GM23338 (cell line): ENCODE measurements at regions not wholly inside any gene's neighbourhood (a gene's known extent, or its start where the extent isn't known, plus 50 kb on each side); places are given as distances from the start of the nearest gene placed in this dataset.

ENCODE experiments used
- ATAC-seq: fragments of 200-7000 bp; cut with Tn5 transposase; 3 replicates; pipeline ENCODE4 v1.9.1; 2020
- DNase-seq: peaks from one replicate; pipeline ENCODE4 v3.0.0-alpha.2; 2015; ENCODE audit warnings: low spot score
- H2AFZ ChIP-seq: fragments of 200-600 bp; sonication (generic); 2 replicates; pipeline ENCODE4 v1.8.0; 2016; ENCODE audit warnings: antibody characterized with exemption, mild to moderate bottlenecking, moderate library complexity
- H3F3A ChIP-seq: fragments of 200-600 bp; sonication (generic); replicated peaks from 2 replicates; pipeline ENCODE4 v1.8.0; 2017; ENCODE audit warnings: antibody characterized with exemption, mixed run types, low read depth
- H3K27ac ChIP-seq: fragments of 200-600 bp; sonication (generic); 2 replicates; pipeline ENCODE4 v1.6.1; 2016; ENCODE audit warnings: low read depth
- H3K27me3 ChIP-seq: fragments of 200-600 bp; sonication (generic); 2 replicates; pipeline ENCODE4 v1.8.0; 2016; ENCODE audit warnings: mild to moderate bottlenecking, mixed run types, moderate library complexity; ENCODE audit not compliant: insufficient read depth
- H3K36me3 ChIP-seq: fragments of 200-600 bp; sonication (generic); 2 replicates; pipeline ENCODE4 v1.8.0; 2016; ENCODE audit warnings: mild to moderate bottlenecking; ENCODE audit not compliant: insufficient read depth
- H3K4me1 ChIP-seq: fragments of 200-600 bp; sonication (generic); 2 replicates; pipeline ENCODE4 v1.8.0; 2016; ENCODE audit warnings: mild to moderate bottlenecking, moderate library complexity; ENCODE audit not compliant: insufficient read depth
- H3K4me2 ChIP-seq: fragments of 200-600 bp; sonication (generic); 2 replicates; pipeline ENCODE4 v1.7.1; 2017; ENCODE audit warnings: mixed run types
- H3K4me3 ChIP-seq: fragments of 200-600 bp; sonication (generic); 2 replicates; pipeline ENCODE4 v1.6.1; 2016; ENCODE audit warnings: mixed run types
- H3K79me2 ChIP-seq: fragments of 200-600 bp; sonication (generic); replicated peaks from 2 replicates; pipeline ENCODE4 v1.8.0; 2017; ENCODE audit warnings: mild to moderate bottlenecking; ENCODE audit not compliant: insufficient read depth
- H3K9me2 ChIP-seq: fragments of 200-600 bp; sonication (generic); 2 replicates; pipeline ENCODE4 v1.8.0; 2017; ENCODE audit not compliant: insufficient read depth
- H4K20me1 ChIP-seq: fragments of 200-600 bp; sonication (generic); replicated peaks from 2 replicates; pipeline ENCODE4 v1.8.0; 2017; ENCODE audit warnings: mild to moderate bottlenecking; ENCODE audit not compliant: insufficient read depth
- H3K27ac Mint-ChIP-seq: 2 replicates; pipeline ENCODE4 v1.8.0; 2020; ENCODE audit warnings: inconsistent platforms, mild to moderate bottlenecking, moderate library complexity, mixed read lengths
- H3K27me3 Mint-ChIP-seq: 3 replicates; pipeline ENCODE4 v1.8.0; 2022; ENCODE audit warnings: low read depth, mild to moderate bottlenecking, moderate library complexity, mixed read lengths, inconsistent platforms; ENCODE audit not compliant: insufficient read depth, poor library complexity
- H3K36me3 Mint-ChIP-seq: 3 replicates; pipeline ENCODE4 v1.8.0; 2021; ENCODE audit warnings: low read depth, mild to moderate bottlenecking, inconsistent platforms, moderate library complexity, mixed read lengths
- H3K4me1 Mint-ChIP-seq: 3 replicates; pipeline ENCODE4 v1.8.0; 2020; ENCODE audit warnings: mild to moderate bottlenecking, inconsistent platforms, mixed read lengths
- H3K4me3 Mint-ChIP-seq: 3 replicates; pipeline ENCODE4 v1.8.0; 2021; ENCODE audit warnings: moderate library complexity, mild to moderate bottlenecking, inconsistent platforms, mixed read lengths
- H3K9me3 Mint-ChIP-seq: 3 replicates; pipeline ENCODE4 v1.8.0; 2020; ENCODE audit warnings: moderate library complexity, mild to moderate bottlenecking, inconsistent platforms, mixed read lengths
- CREB1 ChIP-seq: fragments of 250-450 bp; sonication (Bioruptor Pico); IDR thresholded peaks from 2 replicates; pipeline ENCODE4 v1.5.0; 2020; ENCODE audit warnings: low read depth, mild to moderate bottlenecking, moderate library complexity
- EZH2 ChIP-seq: fragments of 200-600 bp; sonication (generic); IDR thresholded peaks from one replicate; pipeline ENCODE4 v1.8.0; 2017; ENCODE audit warnings: antibody characterized with exemption, mild to moderate bottlenecking, low read depth; ENCODE audit not compliant: unreplicated experiment
- EZH2phosphoT487 ChIP-seq: fragments of 200-600 bp; sonication (generic); IDR thresholded peaks from one replicate; pipeline ENCODE4 v1.8.1; 2018; ENCODE audit warnings: antibody characterized with exemption; ENCODE audit not compliant: unreplicated experiment
- JUNB ChIP-seq: IDR thresholded peaks from one replicate; pipeline ENCODE4 v1.6.1; 2016; ENCODE audit warnings: antibody characterized with exemption; ENCODE audit not compliant: unreplicated experiment
- NANOG ChIP-seq: IDR thresholded peaks from 2 replicates; pipeline ENCODE4 v1.6.1; 2016; ENCODE audit warnings: antibody characterized with exemption, borderline replicate concordance
- STAT1 ChIP-seq: IDR thresholded peaks from one replicate; pipeline ENCODE4 v1.6.1; 2016; ENCODE audit warnings: antibody characterized with exemption; ENCODE audit not compliant: unreplicated experiment
- ZNF114 ChIP-seq: fragments of 250-450 bp; sonication (Bioruptor Pico); IDR thresholded peaks from 2 replicates; pipeline ENCODE4 v1.5.0; 2020; ENCODE audit warnings: mild to moderate bottlenecking, moderate library complexity
- ZNF331 ChIP-seq: fragments of 250-450 bp; sonication (Bioruptor Pico); IDR thresholded peaks from 2 replicates; pipeline ENCODE4 v1.5.0; 2020; ENCODE audit warnings: low read depth, mild to moderate bottlenecking, moderate library complexity
- TF ChIP-seq, protein P1 (sequence below): IDR thresholded peaks from 2 replicates; pipeline ENCODE4 v1.6.1; 2016; ENCODE audit warnings: antibody characterized with exemption
- TF ChIP-seq, protein P2 (sequence below): IDR thresholded peaks from one replicate; pipeline ENCODE4 v1.6.1; 2018; ENCODE audit warnings: antibody characterized with exemption; ENCODE audit not compliant: unreplicated experiment
- TF ChIP-seq, protein P3 (sequence below), 2 experiments: fragments of 200-600 bp in 1 of 2; sonication (generic) in 1 of 2; conservative IDR thresholded peaks; 2 replicates each; pipeline versions ENCODE4 v1.5.1 to v1.6.1; 2016 to 2017; ENCODE audit warnings: antibody characterized with exemption in 2 of 2, low read depth in 2 of 2, mild to moderate bottlenecking in 2 of 2, moderate library complexity in 1 of 2

DNA sequence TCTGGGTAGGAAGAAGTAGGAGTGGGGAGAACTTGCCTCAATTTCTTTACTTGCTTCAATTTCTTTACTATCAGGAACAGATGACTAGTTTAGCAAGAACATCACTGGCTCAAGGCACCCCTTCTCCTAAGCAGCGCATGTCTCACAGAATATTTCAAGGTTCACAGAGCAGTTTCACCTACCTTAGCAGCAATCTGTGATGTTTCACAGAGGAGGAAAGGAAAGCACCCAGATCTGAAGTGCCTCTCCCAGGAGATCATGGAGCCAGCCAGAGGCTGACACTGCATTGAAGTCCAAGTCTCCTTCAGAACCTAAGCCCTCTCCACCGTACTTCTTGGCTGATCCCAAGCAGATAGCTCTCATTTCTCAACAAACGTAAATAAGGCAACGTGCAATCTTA, 118.7 kb upstream of the PCED1B start:
- H3K27ac ChIP-seq, result no peak overlapping the region

DNA sequence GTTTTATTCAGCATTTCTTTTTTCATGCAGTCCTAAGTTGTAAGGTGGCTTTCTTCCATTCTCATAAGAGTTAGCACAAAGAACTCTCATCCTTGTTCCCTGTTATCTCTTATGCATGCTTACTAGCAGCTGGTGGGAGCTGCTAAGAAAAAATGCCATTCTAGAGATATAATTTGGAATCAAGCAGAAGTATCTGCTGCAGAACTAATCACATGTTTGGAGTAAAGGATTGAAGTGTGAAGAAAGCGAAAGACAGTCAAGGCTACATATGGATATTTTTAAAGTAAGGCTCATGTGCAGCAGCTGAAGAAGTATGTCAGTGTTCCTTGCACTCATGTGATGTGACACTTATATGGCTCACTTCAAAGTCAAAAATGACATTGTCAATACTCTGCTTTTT, 116.2 kb upstream of the PCED1B start:
- Histone ChIP-seq H3K9me2 (no peaks in the 10 kb centered on the region), H3K4me2 (no peak overlapping the region), H3K27ac (no peak overlapping the region), H4K20me1 (no peaks in the 10 kb centered on the region), H3K27me3 (no peaks in the 10 kb centered on the region), H2AFZ (no peak overlapping the region), H3K4me3 (no peak overlapping the region), H3K79me2 (no peaks in the 10 kb centered on the region), H3K4me1 (peaks cover 12% of the 10 kb centered on the region; the same call in 1 of the 2 replicates), H3K36me3 (no peaks in the 10 kb centered on the region), H3F3A (no peaks in the 10 kb centered on the region)
- H3K27ac Mint-ChIP-seq, result no peak overlapping the region
- H3K4me3 Mint-ChIP-seq, result no peak overlapping the region
- no peaks in the 10 kb centered on the region for H3K36me3 Mint-ChIP-seq
- no peak for ATAC-seq
- H3K9me3 Mint-ChIP-seq, result no peaks in the 10 kb centered on the region
- H3K27me3 Mint-ChIP-seq, result peaks cover 3% of the 10 kb centered on the region
- DNase-seq, result no peak
- H3K4me1 Mint-ChIP-seq, result peaks cover 18% of the 10 kb centered on the region
- TF ChIP-seq ZNF114 (CRISPR knock-in tag) (no peak), JUNB (no peak), STAT1 (no peak), EZH2 (no peak), EZH2phosphoT487 (no peak)
- TF ChIP-seq, protein P1, sequence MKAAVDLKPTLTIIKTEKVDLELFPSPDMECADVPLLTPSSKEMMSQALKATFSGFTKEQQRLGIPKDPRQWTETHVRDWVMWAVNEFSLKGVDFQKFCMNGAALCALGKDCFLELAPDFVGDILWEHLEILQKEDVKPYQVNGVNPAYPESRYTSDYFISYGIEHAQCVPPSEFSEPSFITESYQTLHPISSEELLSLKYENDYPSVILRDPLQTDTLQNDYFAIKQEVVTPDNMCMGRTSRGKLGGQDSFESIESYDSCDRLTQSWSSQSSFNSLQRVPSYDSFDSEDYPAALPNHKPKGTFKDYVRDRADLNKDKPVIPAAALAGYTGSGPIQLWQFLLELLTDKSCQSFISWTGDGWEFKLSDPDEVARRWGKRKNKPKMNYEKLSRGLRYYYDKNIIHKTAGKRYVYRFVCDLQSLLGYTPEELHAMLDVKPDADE, result no peak
- TF ChIP-seq, protein P2, sequence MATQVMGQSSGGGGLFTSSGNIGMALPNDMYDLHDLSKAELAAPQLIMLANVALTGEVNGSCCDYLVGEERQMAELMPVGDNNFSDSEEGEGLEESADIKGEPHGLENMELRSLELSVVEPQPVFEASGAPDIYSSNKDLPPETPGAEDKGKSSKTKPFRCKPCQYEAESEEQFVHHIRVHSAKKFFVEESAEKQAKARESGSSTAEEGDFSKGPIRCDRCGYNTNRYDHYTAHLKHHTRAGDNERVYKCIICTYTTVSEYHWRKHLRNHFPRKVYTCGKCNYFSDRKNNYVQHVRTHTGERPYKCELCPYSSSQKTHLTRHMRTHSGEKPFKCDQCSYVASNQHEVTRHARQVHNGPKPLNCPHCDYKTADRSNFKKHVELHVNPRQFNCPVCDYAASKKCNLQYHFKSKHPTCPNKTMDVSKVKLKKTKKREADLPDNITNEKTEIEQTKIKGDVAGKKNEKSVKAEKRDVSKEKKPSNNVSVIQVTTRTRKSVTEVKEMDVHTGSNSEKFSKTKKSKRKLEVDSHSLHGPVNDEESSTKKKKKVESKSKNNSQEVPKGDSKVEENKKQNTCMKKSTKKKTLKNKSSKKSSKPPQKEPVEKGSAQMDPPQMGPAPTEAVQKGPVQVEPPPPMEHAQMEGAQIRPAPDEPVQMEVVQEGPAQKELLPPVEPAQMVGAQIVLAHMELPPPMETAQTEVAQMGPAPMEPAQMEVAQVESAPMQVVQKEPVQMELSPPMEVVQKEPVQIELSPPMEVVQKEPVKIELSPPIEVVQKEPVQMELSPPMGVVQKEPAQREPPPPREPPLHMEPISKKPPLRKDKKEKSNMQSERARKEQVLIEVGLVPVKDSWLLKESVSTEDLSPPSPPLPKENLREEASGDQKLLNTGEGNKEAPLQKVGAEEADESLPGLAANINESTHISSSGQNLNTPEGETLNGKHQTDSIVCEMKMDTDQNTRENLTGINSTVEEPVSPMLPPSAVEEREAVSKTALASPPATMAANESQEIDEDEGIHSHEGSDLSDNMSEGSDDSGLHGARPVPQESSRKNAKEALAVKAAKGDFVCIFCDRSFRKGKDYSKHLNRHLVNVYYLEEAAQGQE, result no peak
- TF ChIP-seq, protein P3, sequence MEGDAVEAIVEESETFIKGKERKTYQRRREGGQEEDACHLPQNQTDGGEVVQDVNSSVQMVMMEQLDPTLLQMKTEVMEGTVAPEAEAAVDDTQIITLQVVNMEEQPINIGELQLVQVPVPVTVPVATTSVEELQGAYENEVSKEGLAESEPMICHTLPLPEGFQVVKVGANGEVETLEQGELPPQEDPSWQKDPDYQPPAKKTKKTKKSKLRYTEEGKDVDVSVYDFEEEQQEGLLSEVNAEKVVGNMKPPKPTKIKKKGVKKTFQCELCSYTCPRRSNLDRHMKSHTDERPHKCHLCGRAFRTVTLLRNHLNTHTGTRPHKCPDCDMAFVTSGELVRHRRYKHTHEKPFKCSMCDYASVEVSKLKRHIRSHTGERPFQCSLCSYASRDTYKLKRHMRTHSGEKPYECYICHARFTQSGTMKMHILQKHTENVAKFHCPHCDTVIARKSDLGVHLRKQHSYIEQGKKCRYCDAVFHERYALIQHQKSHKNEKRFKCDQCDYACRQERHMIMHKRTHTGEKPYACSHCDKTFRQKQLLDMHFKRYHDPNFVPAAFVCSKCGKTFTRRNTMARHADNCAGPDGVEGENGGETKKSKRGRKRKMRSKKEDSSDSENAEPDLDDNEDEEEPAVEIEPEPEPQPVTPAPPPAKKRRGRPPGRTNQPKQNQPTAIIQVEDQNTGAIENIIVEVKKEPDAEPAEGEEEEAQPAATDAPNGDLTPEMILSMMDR (conservative IDR thresholded peaks at IDR 0.05; ENCODE audit: low read depth in 2 of 2), result no peak

More for the DNA sequence above, 118.7 kb upstream of the PCED1B start:
- Mint-ChIP-seq H3K36me3 (no peaks in the 10 kb centered on the region), H3K4me3 (no peak overlapping the region), H3K4me1 (peaks cover 14% of the 10 kb centered on the region), H3K27me3 (peaks cover 3% of the 10 kb centered on the region), H3K27ac (no peak overlapping the region), H3K9me3 (no peaks in the 10 kb centered on the region)
- TF ChIP-seq EZH2phosphoT487, result no peak
- no peak for TF ChIP-seq JUNB
- no peak for TF ChIP-seq EZH2
- TF ChIP-seq, protein P2, result no peak
- TF ChIP-seq STAT1, result no peak
- no peak for TF ChIP-seq CREB1 (CRISPR knock-in tag)
- no peak for TF ChIP-seq ZNF331 (CRISPR knock-in tag)
- TF ChIP-seq, protein P1, result no peak
- TF ChIP-seq NANOG, result no peak
- no peak for TF ChIP-seq ZNF114 (CRISPR knock-in tag)
- Histone ChIP-seq H3K4me1 (peaks cover 9% of the 10 kb centered on the region; the same call in 1 of the 2 replicates), H3K79me2 (no peaks in the 10 kb centered on the region), H3K9me2 (0 out of 2 replicates have a peak, but pooled peaks cover 5% of the 10 kb centered on the region), H3K4me2 (no peak overlapping the region), H3F3A (no peaks in the 10 kb centered on the region), H3K27me3 (no peaks in the 10 kb centered on the region), H3K4me3 (no peak overlapping the region), H4K20me1 (no peaks in the 10 kb centered on the region), H2AFZ (no peak overlapping the region), H3K36me3 (no peaks in the 10 kb centered on the region)
- ATAC-seq (no peak), DNase-seq (no peak)
